ENCODE measurements at regions not wholly inside any gene's neighbourhood (a gene's known extent, or its start where the extent isn't known, plus 50 kb on each side); places are given as distances from the start of the nearest gene placed in this dataset.

DNA sequence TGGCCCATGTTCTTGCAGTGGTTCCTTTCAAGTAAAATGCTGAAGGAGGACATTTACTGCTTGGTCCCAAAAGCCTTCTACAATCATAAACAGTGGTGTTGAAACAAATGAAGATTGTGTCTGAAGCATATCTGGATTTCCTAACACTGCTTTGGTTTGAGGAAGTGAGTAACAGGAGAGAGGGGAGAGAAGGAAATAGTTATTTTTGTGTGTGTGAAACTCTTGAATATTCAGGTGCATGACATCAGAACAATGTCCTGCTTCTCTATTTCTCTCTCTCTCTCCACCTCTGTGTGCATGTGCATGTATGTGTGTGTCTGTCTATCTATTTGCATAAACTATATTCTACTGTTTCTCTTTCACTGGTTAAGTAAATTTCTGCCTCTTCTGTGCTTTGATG is 61.4 kb upstream of the TNFSF18 start:
- no peak overlapping the region for H3K9ac ChIP-seq (ENCODE audit: insufficient read depth, low read depth, low read length)
- H3K4me2 ChIP-seq (ENCODE audit: low read depth, low read length) = no peak overlapping the region
- H3K4me3 ChIP-seq (replicated peaks in 1 of 3; ENCODE audit: insufficient read depth in 1 of 3, low read depth in 2 of 3, low read length in 3 of 3) = no peak overlapping the region
- ATAC-seq (no peak), DNase-seq (ENCODE audit: low spot score) (no peak), FAIRE-seq (no peak)
- in situ Hi-C loops (cut with HindIII; ENCODE audit: extremely low pct_ligation_motif_present, low pct_unique_long_range_greater_than_20kb) (no loop called here), intact Hi-C loops (cut with micrococcal nuclease; ENCODE audit: unreplicated experiment) (no loop called here)
- no TSS peak for BruUV-seq (replicated peaks)
- POLR2A ChIA-PET = no interaction called here
- H4K20me1 ChIP-seq (ENCODE audit: insufficient read depth, low read length) = no peaks in the 10 kb centered on the region
- peaks cover 9% of the 10 kb centered on the region; the same call in 1 of the 2 replicates for H3K9me3 ChIP-seq (ENCODE audit: low read length)
- H3K36me3 ChIP-seq (replicated peaks in 1 of 2; ENCODE audit: control insufficient read depth in 1 of 2, insufficient read depth in 2 of 2, low read length in 2 of 2) = no peaks in the 10 kb centered on the region
- H3K27ac ChIP-seq (ENCODE audit: extremely low read length, insufficient read depth, low read length) = no peak overlapping the region
- no peaks in the 10 kb centered on the region for H3K79me2 ChIP-seq (ENCODE audit: insufficient read depth, low read length)
- H3K27me3 ChIP-seq (ENCODE audit: control insufficient read depth in 1 of 2, insufficient read depth in 2 of 2, low read length in 2 of 2) = no peaks in the 10 kb centered on the region; a peak in 1 of 5 replicates
- H3K4me1 ChIP-seq (ENCODE audit: insufficient read depth, low read length) = peaks cover 8% of the 10 kb centered on the region
- CTCF ChIA-PET (ENCODE audit: low intra/inter-chr PET ratio, low total read pairs) = no interaction called here
- TF ChIP-seq SOX6 (IDR thresholded peaks at IDR 0.05) (no peak), SOX6 (CRISPR knock-in tag; IDR thresholded peaks at IDR 0.05) (no peak), ZEB1 (IDR thresholded peaks at IDR 0.05; ENCODE audit: insufficient replicate concordance, low read depth) (no peak), TBX3 (IDR thresholded peaks at IDR 0.05; ENCODE audit: borderline replicate concordance) (no peak), ZSCAN31 (CRISPR knock-in tag; IDR thresholded peaks at IDR 0.05; ENCODE audit: low read depth) (no peak), ZNF772 (CRISPR knock-in tag; IDR thresholded peaks at IDR 0.05) (no peak), SIX1 (CRISPR knock-in tag; IDR thresholded peaks at IDR 0.05; ENCODE audit: borderline replicate concordance) (no peak), SRF (IDR thresholded peaks at IDR 0.05; ENCODE audit: low read depth, low read length) (no peak), CBX1 (IDR thresholded peaks at IDR 0.05; ENCODE audit: low read depth) (no peak), MED13 (CRISPR knock-in tag; IDR thresholded peaks at IDR 0.05) (no peak), HMG20B (CRISPR knock-in tag; conservative IDR thresholded peaks at IDR 0.05) (no peak), SMAD3 (CRISPR knock-in tag; IDR thresholded peaks at IDR 0.05) (no peak), GATAD1 (CRISPR knock-in tag; IDR thresholded peaks at IDR 0.05) (no peak), ZNF891 (CRISPR knock-in tag; IDR thresholded peaks at IDR 0.05) (no peak), ZBTB38 (CRISPR knock-in tag; IDR thresholded peaks at IDR 0.05) (no peak), FOXA3 (CRISPR knock-in tag; IDR thresholded peaks at IDR 0.05) (no peak)
- TF ChIP-seq, protein P1, sequence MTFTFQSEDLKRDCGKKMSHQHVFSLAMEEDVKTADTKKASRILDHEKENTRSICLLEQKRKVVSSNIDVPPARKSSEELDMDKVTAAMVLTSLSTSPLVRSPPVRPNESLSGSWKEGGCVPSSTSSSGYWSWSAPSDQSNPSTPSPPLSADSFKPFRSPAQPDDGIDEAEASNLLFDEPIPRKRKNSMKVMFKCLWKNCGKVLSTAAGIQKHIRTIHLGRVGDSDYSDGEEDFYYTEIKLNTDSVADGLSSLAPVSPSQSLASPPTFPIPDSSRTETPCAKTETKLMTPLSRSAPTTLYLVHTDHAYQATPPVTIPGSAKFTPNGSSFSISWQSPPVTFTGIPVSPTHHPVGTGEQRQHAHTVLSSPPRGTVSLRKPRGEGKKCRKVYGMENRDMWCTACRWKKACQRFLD (CRISPR knock-in tag; IDR thresholded peaks at IDR 0.05; ENCODE audit: borderline replicate concordance) = no peak
- TF ChIP-seq, protein P2, sequence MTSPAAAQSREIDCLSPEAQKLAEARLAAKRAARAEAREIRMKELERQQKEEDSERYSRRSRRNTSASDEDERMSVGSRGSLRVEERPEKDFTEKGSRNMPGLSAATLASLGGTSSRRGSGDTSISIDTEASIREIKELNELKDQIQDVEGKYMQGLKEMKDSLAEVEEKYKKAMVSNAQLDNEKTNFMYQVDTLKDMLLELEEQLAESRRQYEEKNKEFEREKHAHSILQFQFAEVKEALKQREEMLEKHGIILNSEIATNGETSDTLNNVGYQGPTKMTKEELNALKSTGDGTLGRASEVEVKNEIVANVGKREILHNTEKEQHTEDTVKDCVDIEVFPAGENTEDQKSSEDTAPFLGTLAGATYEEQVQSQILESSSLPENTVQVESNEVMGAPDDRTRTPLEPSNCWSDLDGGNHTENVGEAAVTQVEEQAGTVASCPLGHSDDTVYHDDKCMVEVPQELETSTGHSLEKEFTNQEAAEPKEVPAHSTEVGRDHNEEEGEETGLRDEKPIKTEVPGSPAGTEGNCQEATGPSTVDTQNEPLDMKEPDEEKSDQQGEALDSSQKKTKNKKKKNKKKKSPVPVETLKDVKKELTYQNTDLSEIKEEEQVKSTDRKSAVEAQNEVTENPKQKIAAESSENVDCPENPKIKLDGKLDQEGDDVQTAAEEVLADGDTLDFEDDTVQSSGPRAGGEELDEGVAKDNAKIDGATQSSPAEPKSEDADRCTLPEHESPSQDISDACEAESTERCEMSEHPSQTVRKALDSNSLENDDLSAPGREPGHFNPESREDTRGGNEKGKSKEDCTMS (CRISPR knock-in tag; conservative IDR thresholded peaks at IDR 0.05) = no peak
- H2AFZ ChIP-seq (ENCODE audit: low read length) = no peak overlapping the region
